ENCODE measurements at regions not wholly inside any gene's neighbourhood (a gene's known extent, or its start where the extent isn't known, plus 50 kb on each side); places are given as distances from the start of the nearest gene placed in this dataset.

DNA sequence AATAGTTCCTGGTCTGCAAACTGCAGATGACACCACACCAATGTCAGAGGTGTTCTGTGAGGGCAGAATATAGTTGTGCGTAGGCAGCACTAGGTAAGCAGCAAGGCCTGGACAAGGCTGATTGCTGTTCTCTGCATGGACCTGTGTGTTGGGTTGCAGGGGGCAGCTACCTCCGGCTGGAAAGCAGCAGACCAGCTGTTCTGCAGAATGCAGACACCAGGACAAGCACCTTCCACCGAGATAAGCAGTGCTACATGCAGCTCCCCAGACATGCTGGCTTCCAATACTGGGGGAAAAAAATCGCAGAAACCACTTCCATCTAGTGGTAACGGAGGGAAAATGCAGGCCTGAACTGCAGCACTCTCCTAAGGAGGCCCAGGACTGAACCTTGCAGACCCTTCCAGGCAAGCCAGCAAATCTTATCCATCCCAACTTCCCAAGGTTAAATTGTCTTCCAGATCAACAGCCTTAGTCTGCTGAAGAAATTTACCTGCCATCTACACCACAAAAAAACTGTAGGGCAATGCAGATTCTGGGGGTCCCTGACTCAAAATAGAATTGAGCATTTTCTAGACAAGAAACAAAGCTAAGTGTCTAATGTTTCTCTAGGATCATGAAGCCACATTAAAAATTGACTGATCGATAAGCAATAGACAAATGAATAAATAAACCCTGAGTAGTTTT is 50.5 kb upstream of the COBL start:
- Histone ChIP-seq H3K4me1 (ENCODE audit: control extremely low read depth in 1 of 4, control insufficient read depth in 4 of 4, insufficient read depth in 4 of 4, low read length in 3 of 4) (peaks cover 0 to 2% (median 0%) of the 10 kb centered on the region in 4 experiments), H3K9me3 (ENCODE audit: control extremely low read depth in 1 of 5, control insufficient read depth in 4 of 5, insufficient read depth in 2 of 5, low read depth in 1 of 5, low read length in 4 of 5) (no peaks in the 10 kb centered on the region), H3K4me3 (ENCODE audit: control insufficient read depth in 1 of 7, extremely low read depth in 1 of 7, insufficient read depth in 4 of 7, low read depth in 2 of 7, low read length in 6 of 7) (no peak overlapping the region), H3K27ac (ENCODE audit: insufficient read depth in 1 of 2, low read depth in 1 of 2, low read length in 2 of 2, poor library complexity in 1 of 2, severe bottlenecking in 2 of 2) (no peak overlapping the region), H3K27me3 (replicated peaks in 2 of 5; ENCODE audit: control insufficient read depth in 4 of 5, insufficient read depth in 5 of 5, low read length in 4 of 5) (no peaks in the 10 kb centered on the region), H3K36me3 (ENCODE audit: control insufficient read depth in 4 of 4, insufficient read depth in 4 of 4, low read length in 3 of 4) (no peaks in the 10 kb centered on the region)
- ChIA-PET POLR2A (no interaction called here), CTCF (interaction anchor here (0.8 to 7.1 kb wide), 16 partner anchors 9 to 1273 kb away, joined by 3 to 113 read pairs (median 4); no protein-coding TSS in a partner anchor)
- peak; percentile 59 to 77 (median 73) for DNase-seq
- WGBS (ENCODE audit: insufficient coverage): 30% methylated on average over 3 of the region's 6 CpGs
